B cell (primary cell): ENCODE measurements at regions not wholly inside any gene's neighbourhood (a gene's known extent, or its start where the extent isn't known, plus 50 kb on each side); places are given as distances from the start of the nearest gene placed in this dataset.

Experiments used
- ATAC-seq: fragments of 200-7000 bp; cut with Tn5 transposase; one replicate; pipeline ENCODE4 v1.10.0; 2021; ENCODE audit warnings: low read depth, mild to moderate bottlenecking, moderate number of reproducible peaks, moderate library complexity
- CTCF ChIA-PET: fragments of 350-600 bp; sonication (Branson Sonifier 250); formaldehyde crosslinking; loops from one replicate; lab custom pipeline; 2021; ENCODE audit warnings: antibody characterized with exemption, inconsistent platforms; lab: Charles Lee
- POLR2A ChIA-PET: fragments of 350-600 bp; sonication (Branson Sonifier 250); formaldehyde crosslinking; loops from one replicate; lab custom pipeline; 2021; ENCODE audit warnings: antibody characterized with exemption; lab: Charles Lee
- DNase-seq: peaks from one replicate; pipeline ENCODE4 v3.0.0; 2013
- H2AFZ ChIP-seq: 2 replicates; pipeline ENCODE4 v1.6.1; 2012; ENCODE audit warnings: mild to moderate bottlenecking, low read depth, low read length; ENCODE audit not compliant: insufficient read depth, poor library complexity, severe bottlenecking
- H3K27ac ChIP-seq, 2 donors: 1 replicate in 1 of 2; 2 replicates in 1 of 2; pipeline ENCODE4 v1.5.1; 2012 to 2013; ENCODE audit warnings: low read length in 2 of 2, mild to moderate bottlenecking in 2 of 2, moderate library complexity in 1 of 2
- H3K27me3 ChIP-seq, 4 experiments: fragments of 200-600 bp in 1 of 4; sonication (generic) in 1 of 4; replicated peaks in 1 of 4; 1 replicate in 2 of 4; 2 replicates in 2 of 4; pipeline versions ENCODE4 v1.6.1 to v1.7.0; 2013 to 2016; ENCODE audit warnings: low read length in 3 of 4, mild to moderate bottlenecking in 2 of 4, mixed read lengths in 1 of 4, moderate library complexity in 1 of 4; ENCODE audit not compliant: insufficient read depth in 4 of 4, control insufficient read depth in 3 of 4; ENCODE audit errors: control extremely low read depth in 1 of 4
- H3K36me3 ChIP-seq, 2 experiments: replicated peaks in 1 of 2; 1 replicate in 1 of 2; 2 replicates in 1 of 2; pipeline versions ENCODE4 v1.6.1 to v1.7.1; 2013; ENCODE audit warnings: low read length in 1 of 2; ENCODE audit not compliant: insufficient read depth in 2 of 2, control insufficient read depth in 1 of 2; ENCODE audit errors: control extremely low read depth in 1 of 2, extremely low read depth in 1 of 2
- H3K4me1 ChIP-seq, 2 donors: fragments of 200-600 bp in 1 of 2; sonication (generic) in 1 of 2; 1 replicate in 1 of 2; 2 replicates in 1 of 2; pipeline versions ENCODE4 v1.5.1 to v1.6.1; 2013 to 2017; ENCODE audit warnings: low read length in 2 of 2; ENCODE audit not compliant: control insufficient read depth in 2 of 2, insufficient read depth in 2 of 2
- H3K4me2 ChIP-seq: replicated peaks from 2 replicates; pipeline ENCODE3; 2012; ENCODE audit warnings: mild to moderate bottlenecking, low read depth, low read length; ENCODE audit not compliant: poor library complexity, severe bottlenecking
- H3K4me3 ChIP-seq, 5 experiments: fragments of 200-600 bp in 1 of 5; sonication (generic) in 1 of 5; 1 replicate in 3 of 5; 2 replicates in 2 of 5; pipeline versions ENCODE4 v1.5.1 to v1.7.0; 2011 to 2016; ENCODE audit warnings: low read length in 4 of 5, mild to moderate bottlenecking in 4 of 5, low read depth in 2 of 5, control low read depth in 1 of 5, moderate library complexity in 1 of 5; ENCODE audit not compliant: insufficient read depth in 1 of 5; ENCODE audit errors: control extremely low read depth in 1 of 5, extremely low read depth in 1 of 5
- H3K79me2 ChIP-seq: fragments of 200-600 bp; sonication (generic); one replicate; pipeline ENCODE4 v1.6.0; 2016; ENCODE audit warnings: low read length; ENCODE audit not compliant: control insufficient read depth, insufficient read depth
- H3K9ac ChIP-seq: fragments of 200-600 bp; sonication (generic); 2 replicates; pipeline ENCODE4 v1.6.1; 2017; ENCODE audit warnings: mild to moderate bottlenecking, low read length, moderate library complexity
- H3K9me3 ChIP-seq, 3 donors: one replicate each; pipeline versions ENCODE4 v1.6.1 to v1.7.1; 2013; ENCODE audit warnings: low read length in 2 of 3; ENCODE audit not compliant: control insufficient read depth in 2 of 3, insufficient read depth in 1 of 3; ENCODE audit errors: control extremely low read depth in 1 of 3
- H4K20me1 ChIP-seq: 2 replicates; pipeline ENCODE4 v1.6.0; 2012; ENCODE audit warnings: mild to moderate bottlenecking, low read length; ENCODE audit not compliant: insufficient read depth, control insufficient read depth, poor library complexity, severe bottlenecking
- H3K27ac Mint-ChIP-seq: one replicate; pipeline ENCODE4 v1.8.0; 2021; ENCODE audit warnings: mixed read lengths
- H3K27me3 Mint-ChIP-seq: one replicate; pipeline ENCODE4 v1.8.0; 2021; ENCODE audit warnings: mixed read lengths
- H3K4me1 Mint-ChIP-seq: one replicate; pipeline ENCODE4 v1.8.0; 2021; ENCODE audit warnings: mixed read lengths
- H3K4me3 Mint-ChIP-seq: one replicate; pipeline ENCODE4 v1.8.0; 2021; ENCODE audit warnings: mixed read lengths
- H3K9me3 Mint-ChIP-seq: one replicate; pipeline ENCODE4 v1.8.0; 2022; ENCODE audit warnings: mixed read lengths; ENCODE audit not compliant: insufficient read depth
- CTCF ChIP-seq: fragments of 200-600 bp; IDR thresholded peaks from one replicate; pipeline ENCODE4 v1.8.0; 2022; ENCODE audit warnings: antibody characterized with exemption, mild to moderate bottlenecking
- EZH2 ChIP-seq: IDR thresholded peaks from 2 replicates; pipeline ENCODE4 v1.6.1; 2012; ENCODE audit warnings: borderline replicate concordance, low read depth, mild to moderate bottlenecking, moderate library complexity, low read length; ENCODE audit not compliant: insufficient read depth, poor library complexity, severe bottlenecking
- WGBS: methylation state at CpG from one replicate; pipeline ENCODE4 v1.1.5; 2013; ENCODE audit warnings: missing lambda C conversion rate; ENCODE audit not compliant: insufficient coverage; 5-methylcytosine and 5-hydroxymethylcytosine counted together
- intact Hi-C: fragments of 100-400 bp; cut with micrococcal nuclease; formaldehyde crosslinking; loops from one replicate; pipeline ENCODE4 v1.10.0; 2022

DNA sequence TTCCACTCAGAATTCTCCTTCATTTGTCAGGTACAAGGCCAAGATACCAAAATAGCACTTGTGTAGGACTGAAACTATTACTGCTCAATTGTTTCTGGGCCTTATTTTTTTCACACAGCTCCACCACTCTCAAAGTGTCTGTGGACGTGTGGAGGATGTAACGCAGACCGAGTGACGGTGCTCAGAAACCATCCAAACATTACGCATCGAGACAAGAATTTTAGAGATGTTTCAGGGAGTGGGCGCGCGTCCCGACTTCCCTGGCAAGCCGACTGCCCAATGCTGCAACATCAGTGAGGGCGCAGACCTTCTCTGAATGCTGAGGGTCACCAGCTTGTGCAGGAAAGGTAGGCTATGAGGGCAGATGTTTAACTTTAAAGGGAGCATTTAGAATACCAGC, 108.4 kb downstream of the GATA6 start:
- CTCF ChIA-PET = no interaction called here

DNA sequence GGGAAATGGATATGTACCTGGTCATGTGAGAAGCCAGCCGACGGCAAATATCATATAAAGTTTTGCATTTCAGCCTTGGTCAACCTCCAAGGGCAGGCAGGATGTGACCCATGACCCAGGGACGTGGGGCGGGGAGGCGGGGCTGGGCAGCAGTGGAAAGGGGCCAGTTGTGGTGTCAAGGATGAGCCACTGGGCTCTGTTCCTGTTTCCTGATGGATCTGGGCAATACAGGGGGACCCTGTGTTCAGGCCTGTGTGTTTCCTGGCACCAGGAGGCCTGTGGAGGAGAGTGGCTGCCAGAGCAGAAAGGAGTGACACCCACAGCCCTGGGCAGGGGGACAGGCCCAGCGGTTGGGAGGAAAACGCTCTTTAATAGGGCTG, 106.9 kb downstream of the GATA6 start:
- no peak overlapping the region for H3K27ac ChIP-seq
- ATAC-seq = no peak
- Mint-ChIP-seq H3K4me1 (no peaks in the 10 kb centered on the region), H3K9me3 (no peaks in the 10 kb centered on the region), H3K27me3 (no peaks in the 10 kb centered on the region), H3K4me3 (no peak overlapping the region), H3K27ac (no peak overlapping the region)
- H3K4me2 ChIP-seq = no peak overlapping the region
- no peak overlapping the region for H3K4me3 ChIP-seq
- H3K4me1 ChIP-seq = no peaks in the 10 kb centered on the region
- H3K36me3 ChIP-seq = no peaks in the 10 kb centered on the region
- peaks cover 0 to 10% (median 0%) of the 10 kb centered on the region in 3 donors for H3K9me3 ChIP-seq
- CTCF ChIA-PET = no interaction called here
- no peaks in the 10 kb centered on the region for H3K27me3 ChIP-seq
- no peak overlapping the region for H2AFZ ChIP-seq
- H3K79me2 ChIP-seq = no peaks in the 10 kb centered on the region
- DNase-seq = no peak
- H4K20me1 ChIP-seq = no peaks in the 10 kb centered on the region
- 88% methylated on average over 5 of the region's 7 CpGs for WGBS
- intact Hi-C loops = no loop called here
- POLR2A ChIA-PET = no interaction called here
- no peak overlapping the region for H3K9ac ChIP-seq
- TF ChIP-seq CTCF = no peak
- no peak for TF ChIP-seq EZH2

More for the DNA sequence above, 108.4 kb downstream of the GATA6 start:
- H3K4me1 ChIP-seq = no peaks in the 10 kb centered on the region
- H3K27me3 ChIP-seq = no peaks in the 10 kb centered on the region
- peaks cover 0 to 14% (median 0%) of the 10 kb centered on the region in 3 donors for H3K9me3 ChIP-seq
- intact Hi-C loops = no loop called here
- no peaks in the 10 kb centered on the region for H4K20me1 ChIP-seq
- H3K27me3 Mint-ChIP-seq = no peaks in the 10 kb centered on the region
- POLR2A ChIA-PET = no interaction called here
- WGBS = 96% methylated on average over 12 of the region's 12 CpGs
- H2AFZ ChIP-seq = no peak overlapping the region
- no peak overlapping the region for H3K4me3 ChIP-seq
- H3K4me3 Mint-ChIP-seq = no peak overlapping the region
- no peaks in the 10 kb centered on the region for H3K4me1 Mint-ChIP-seq
- H3K9ac ChIP-seq = no peak overlapping the region
- H3K27ac ChIP-seq = no peak overlapping the region
- H3K9me3 Mint-ChIP-seq = no peaks in the 10 kb centered on the region
- H3K79me2 ChIP-seq = no peaks in the 10 kb centered on the region
- no peak for ATAC-seq
- TF ChIP-seq CTCF (no peak), EZH2 (no peak)
- no peak for DNase-seq
- no peak overlapping the region for H3K4me2 ChIP-seq
- no peaks in the 10 kb centered on the region for H3K36me3 ChIP-seq
- H3K27ac Mint-ChIP-seq = no peak overlapping the region
